T47D (cell line): ENCODE measurements at regions not wholly inside any gene's neighbourhood (a gene's known extent, or its start where the extent isn't known, plus 50 kb on each side); places are given as distances from the start of the nearest gene placed in this dataset.
A peak's percentile ranks its signal among the peaks of the same experiment; 100 is the strongest.
"Not testable (repeated sequence)": the region's sequence is repeated elsewhere in the genome, so short reads cannot be mapped to it uniquely, and the experiment has no call there.

Source experiments
- DNase-seq, 2 experiments: peaks; one replicate each; pipeline versions ENCODE4 v3.0.0 to v3.0.0-alpha.2; 2011 to 2012; ENCODE audit warnings: low read depth in 1 of 2, low spot score in 1 of 2
- JUND ChIP-seq: IDR thresholded peaks from 2 replicates; pipeline ENCODE4 v1.6.1; 2012; ENCODE audit warnings: low read depth
- in situ Hi-C: cut with HindIII; loops from 2 replicates; pipeline ENCODE4 v1.10.0; 2016; ENCODE audit warnings: low sequenced_read_pairs, low pct_unique_long_range_greater_than_20kb

DNA sequence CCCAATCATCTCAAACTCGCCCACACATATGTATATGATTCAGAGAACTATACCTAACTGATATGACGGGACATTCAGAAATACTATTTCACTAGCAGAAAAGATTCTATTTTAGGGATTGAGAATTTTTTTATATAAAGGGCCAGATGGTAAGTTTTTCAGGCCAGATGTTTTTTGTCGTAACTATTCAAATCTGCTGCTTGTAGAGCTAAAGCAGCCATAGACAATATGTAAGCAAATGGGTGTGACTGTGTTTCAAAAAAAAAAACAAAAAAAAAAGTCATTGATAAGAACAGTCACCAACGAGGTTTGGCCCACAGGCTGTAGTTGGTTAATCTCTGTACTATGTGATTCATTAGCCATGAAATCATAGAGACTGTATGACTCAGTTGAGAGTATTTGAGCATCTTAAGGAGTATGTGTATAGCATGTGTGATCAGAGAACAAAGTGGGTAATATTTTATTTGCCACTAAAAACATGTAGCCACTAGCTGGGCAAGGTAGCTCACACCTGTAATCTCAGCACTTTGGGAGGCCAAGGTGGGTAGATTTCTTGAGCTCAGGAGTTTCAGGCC, 2724.7 kb downstream of the PCDH9 start:
- no peak for TF ChIP-seq JUND

DNA sequence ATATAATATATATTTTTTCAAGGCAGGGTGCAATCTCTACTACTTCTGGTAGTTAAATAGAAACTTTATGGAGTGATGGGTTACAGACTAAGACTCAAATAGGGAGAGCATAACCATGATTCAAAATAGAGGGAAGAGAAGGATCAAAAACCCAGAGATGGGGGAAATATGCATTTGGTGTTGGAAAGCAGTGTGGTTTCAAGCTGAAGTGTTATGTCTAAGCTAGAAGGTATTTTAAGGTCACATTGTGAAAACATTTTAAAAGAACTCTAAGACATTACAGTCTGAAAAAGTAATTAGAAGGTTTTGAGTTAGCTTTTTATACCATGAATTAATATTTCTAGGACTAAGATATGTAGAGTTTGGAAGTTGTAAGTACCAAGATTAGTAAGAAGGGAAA, 2741.4 kb downstream of the PCDH9 start:
- no peak for TF ChIP-seq JUND
- no peak for DNase-seq
- in situ Hi-C loops: no loop called here

More for the DNA sequence above, 2724.7 kb downstream of the PCDH9 start:
- in situ Hi-C loops: no loop called here
- no peak for DNase-seq

DNA sequence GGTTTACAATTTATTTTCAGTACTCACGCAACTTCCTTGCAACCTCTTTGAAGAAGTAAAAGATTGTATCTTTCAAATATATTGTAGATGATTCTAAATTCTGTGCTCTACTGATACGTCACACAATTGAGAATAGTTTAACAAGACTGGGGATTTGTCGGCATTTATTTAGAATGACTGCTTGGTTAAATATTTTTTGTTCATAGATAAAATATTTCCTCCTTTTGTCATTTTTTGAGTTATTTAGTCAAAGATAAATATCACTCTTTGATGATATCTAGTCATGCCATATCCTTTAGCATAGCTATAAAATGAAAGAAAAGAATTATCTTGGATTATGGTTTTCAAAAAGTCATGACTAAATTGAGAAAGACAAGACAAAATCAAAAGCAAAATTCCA, 2747.8 kb downstream of the PCDH9 start:
- DNase-seq: no peak
- in situ Hi-C loops: no loop called here
- TF ChIP-seq JUND: no peak

DNA sequence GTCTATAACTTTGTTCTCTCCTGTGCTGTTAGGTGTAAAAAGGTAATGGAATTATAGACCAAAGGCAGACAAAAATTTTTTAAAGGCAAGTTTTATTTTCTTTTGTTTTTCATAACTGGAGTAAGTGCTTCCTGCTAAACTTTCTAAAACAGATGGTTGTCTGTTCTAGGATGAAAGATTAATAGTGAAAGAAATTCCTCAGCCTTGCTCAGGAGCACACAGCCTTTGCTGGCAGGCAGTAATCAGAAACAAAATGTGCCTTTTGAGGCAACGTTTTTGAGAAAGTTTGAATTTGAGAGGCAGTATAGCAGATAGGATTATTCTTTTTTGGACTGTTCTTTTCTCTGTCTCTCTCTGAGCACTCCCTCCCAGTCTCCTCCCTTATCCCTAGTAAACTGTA, 2749.5 kb downstream of the PCDH9 start:
- no peak for DNase-seq
- in situ Hi-C loops: no loop called here
- TF ChIP-seq JUND: no peak

DNA sequence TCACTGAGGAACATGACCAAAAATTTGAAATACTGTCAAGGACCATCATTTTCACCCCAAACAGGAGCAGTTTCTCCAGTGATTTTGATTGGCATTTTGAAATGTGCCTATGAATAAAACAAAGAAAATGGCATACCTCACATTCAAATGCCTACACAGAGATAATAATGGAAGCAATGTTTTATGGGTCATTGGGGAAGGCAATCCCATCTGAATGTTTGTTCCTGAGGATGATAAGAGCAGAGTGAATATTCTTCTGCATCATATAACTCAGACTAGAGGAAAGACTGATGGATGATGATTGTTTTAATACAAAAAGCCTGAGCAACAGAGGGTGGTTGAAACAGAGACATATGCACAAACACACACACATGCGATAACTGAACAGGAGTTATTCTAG, 2749.9 kb downstream of the PCDH9 start:
- TF ChIP-seq JUND: no peak
- no peak for DNase-seq
- in situ Hi-C loops: no loop called here

DNA sequence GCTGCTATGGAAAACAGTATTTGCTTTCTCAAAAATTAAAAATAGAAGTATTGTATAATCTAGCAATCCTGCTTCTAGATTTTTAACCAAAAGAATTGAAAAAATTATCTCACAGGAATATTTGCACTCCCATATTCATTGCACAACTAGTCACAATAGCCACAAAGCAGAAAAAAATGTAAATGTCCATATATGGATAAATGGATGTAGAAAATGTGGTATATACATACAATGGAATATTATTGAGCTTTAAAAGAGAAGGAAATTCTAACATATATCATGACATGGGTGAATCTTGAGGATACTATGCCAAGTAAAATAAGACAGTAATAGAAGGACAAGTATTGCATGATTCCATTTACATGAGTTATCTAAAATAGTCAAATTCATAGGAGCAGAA, 2753.0 kb downstream of the PCDH9 start:
- TF ChIP-seq JUND: no peak
- in situ Hi-C loops: no loop called here
- no peak for DNase-seq

DNA sequence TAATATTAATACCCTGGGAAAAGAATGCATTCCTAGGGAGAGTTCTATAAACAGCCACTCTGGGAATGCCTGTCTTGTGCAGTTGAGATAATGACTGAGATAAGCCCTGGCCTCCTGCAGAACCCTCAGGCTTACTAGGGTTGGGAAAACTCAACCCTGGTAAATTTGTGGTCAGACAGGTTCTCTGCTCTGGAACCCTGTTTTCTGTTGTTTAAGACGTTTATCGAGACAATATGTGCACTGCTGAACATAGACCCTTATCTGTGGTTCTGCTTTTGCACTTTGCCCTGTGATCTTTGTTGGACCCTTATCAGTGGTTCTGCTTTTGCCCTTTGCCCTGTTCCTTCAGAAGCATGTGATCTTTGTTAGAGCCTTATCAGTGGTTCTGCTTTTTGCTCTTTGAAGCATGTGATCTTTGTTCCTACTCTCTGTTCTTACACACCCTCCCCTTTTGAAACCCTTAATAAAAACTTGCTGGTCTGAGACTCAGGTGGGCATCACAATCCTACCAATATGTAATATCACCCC, 2754.0 kb downstream of the PCDH9 start:
- DNase-seq, in situ Hi-C loops: not testable (repeated sequence)

DNA sequence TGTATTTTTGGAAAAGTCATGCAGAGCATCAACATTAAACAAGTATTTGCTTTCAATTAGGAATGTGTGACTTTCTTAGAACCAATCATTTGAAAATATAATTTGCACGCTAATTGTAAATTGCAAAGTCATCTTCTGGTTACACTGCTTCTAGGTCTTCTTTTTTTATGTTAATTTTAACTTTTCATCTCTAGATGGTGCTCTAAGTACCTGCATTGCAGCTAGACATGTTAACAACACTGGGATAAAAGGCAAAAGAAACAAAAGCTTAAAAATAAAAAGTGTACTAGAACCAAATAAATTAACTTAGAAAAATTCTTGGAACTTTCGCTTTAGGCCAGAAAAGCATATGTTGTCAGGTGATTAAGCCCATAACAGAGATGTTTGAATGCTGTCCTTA, 2758.2 kb downstream of the PCDH9 start:
- in situ Hi-C loops: no loop called here
- DNase-seq: peak; percentile 3 to 54
- no peak for TF ChIP-seq JUND

DNA sequence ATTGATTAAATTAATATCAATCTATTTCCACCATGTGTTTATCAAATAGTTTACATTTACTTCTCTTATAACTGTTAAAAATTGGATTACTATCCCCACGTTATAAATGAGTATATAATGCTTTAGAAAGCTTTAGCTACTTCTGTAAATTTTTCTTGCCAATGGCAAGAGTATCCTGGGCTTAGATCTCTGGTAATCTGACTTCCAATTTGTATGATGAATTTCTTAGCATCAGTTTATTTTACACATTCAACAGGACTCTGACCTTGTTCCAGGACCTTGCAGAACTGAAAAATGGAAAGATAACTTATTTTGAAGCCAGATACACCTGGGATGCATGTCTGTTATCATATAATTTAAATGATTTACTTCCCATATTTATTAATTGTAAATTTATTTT, 2759.4 kb downstream of the PCDH9 start:
- TF ChIP-seq JUND: no peak
- in situ Hi-C loops: no loop called here
- no peak for DNase-seq

DNA sequence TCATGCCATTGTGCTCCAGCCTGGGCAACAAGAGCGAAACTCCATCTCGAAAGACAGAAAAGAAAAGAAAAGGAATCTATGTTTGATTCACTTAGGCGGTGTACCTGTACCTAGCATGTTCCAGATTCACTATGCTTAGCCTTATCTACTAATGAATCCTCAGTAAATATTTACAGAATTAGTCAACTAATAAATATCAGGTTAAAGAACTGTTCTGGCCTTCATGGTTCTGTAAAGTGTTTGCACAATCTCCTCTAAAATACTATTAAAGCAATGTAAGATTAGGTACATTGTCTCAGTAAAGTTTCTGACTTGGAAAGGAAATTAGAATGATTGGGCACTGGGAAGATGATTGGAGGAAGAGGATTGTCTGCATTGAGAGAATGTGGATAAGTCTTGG, 2770.4 kb downstream of the PCDH9 start:
- no peak for TF ChIP-seq JUND
- DNase-seq: no peak
- in situ Hi-C loops: no loop called here

DNA sequence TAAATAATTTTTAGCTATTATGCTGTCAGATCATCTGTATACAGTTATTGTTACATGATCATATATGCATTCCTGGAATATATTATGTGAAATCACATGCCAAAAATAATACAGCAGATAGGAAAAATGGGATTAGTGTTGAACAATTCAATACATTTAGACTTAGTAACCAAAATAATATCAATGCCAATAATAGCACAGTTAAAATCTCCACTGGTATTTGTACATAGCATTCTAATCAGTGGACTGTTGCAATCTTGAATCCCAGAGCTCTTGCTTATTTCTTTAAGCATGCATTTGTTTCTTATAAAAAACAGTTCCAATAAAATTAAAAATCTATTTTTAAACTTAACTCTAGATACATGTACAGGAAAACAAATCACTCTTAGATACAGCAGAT, 2772.2 kb downstream of the PCDH9 start:
- DNase-seq: no peak
- in situ Hi-C loops: no loop called here
- TF ChIP-seq JUND: no peak

DNA sequence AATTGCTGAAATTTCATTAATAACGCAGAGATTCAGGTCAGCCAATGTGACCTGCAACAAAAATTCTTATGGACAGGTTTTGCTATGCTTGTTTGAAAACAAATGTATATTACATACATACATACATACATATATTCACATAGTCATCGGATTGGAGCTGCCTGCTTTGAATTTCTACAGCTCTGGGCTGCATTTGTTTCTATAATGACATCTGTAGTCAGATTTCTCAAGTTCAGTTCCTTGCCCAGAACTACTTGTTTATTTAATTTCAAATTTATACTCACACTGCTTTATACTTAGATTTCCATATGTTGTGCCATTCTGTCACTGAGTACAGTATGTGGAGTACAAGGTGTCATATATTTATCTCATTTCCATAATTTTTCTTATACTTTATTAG, 2775.0 kb downstream of the PCDH9 start:
- no peak for TF ChIP-seq JUND
- in situ Hi-C loops: no loop called here
- DNase-seq: no peak

DNA sequence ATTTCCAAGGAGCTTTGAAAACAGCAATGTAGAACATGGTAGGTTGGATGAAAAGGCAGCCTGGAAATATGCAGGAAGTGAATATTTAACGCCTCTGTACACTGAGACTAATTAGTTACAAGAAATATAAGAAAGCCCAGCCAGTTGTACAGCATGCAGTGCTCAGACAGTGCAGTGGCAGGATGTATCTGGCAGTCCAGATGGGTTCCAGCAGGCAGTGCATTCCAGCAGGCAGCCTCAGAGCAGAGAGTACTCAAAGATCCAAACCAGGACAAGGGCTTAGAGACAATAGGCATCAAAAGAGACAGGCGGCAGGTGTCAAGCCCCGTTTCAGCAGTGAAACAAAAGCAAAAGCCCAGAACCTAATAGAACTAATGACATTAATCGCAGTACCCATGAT, 2776.3 kb downstream of the PCDH9 start:
- peak in 1 of 2 experiments; percentile 2 for DNase-seq
- in situ Hi-C loops: no loop called here
- TF ChIP-seq JUND: no peak

DNA sequence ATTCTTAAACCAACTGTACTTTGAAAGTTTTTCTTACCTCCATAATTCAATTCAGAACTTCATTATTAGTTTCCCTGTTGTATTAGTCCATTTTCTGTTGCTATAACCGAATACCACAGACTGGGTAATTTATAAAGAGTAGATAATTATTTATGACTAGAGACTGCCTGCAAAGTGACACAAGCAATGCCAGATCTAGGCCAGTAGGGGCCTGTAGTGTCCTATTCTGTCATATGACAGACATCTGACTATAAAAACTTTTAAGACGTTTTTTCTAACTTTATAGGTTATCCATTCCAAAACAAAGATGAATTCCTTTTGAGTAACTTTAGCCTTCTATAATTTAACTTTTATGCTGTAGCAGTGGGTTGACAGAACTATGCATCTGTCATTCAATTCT, 2783.8 kb downstream of the PCDH9 start:
- peak in 1 of 2 experiments; percentile 23 for DNase-seq
- in situ Hi-C loops: no loop called here
- TF ChIP-seq JUND: no peak
